Activated T-helper 17 cell treated with anti-CD3 and anti-CD28 coated beads, Interleukin-2, amount 50 U/mL, for 72 hours (primary cell): ENCODE measurements at regions not wholly inside any gene's neighbourhood (a gene's known extent, or its start where the extent isn't known, plus 50 kb on each side); places are given as distances from the start of the nearest gene placed in this dataset.

Experiments
- ATAC-seq: fragments of 150-1000 bp; cut with Tn5 transposase; replicated peaks from 2 replicates; pipeline ENCODE4 v1.10.0; 2021; ENCODE audit warnings: mild to moderate bottlenecking, moderate library complexity
- H3K27ac Mint-ChIP-seq: one replicate; pipeline ENCODE4 v1.8.0; 2022; ENCODE audit warnings: mixed read lengths
- H3K27me3 Mint-ChIP-seq: one replicate; pipeline ENCODE4 v1.8.0; 2022; ENCODE audit warnings: mixed read lengths
- H3K36me3 Mint-ChIP-seq: one replicate; pipeline ENCODE4 v1.8.0; 2022; ENCODE audit warnings: low read depth, mild to moderate bottlenecking, mixed read lengths
- H3K4me1 Mint-ChIP-seq: one replicate; pipeline ENCODE4 v1.8.0; 2022; ENCODE audit warnings: mixed read lengths
- H3K4me3 Mint-ChIP-seq: one replicate; pipeline ENCODE4 v1.8.0; 2022; ENCODE audit warnings: mild to moderate bottlenecking, mixed read lengths
- H3K9me3 Mint-ChIP-seq: one replicate; pipeline ENCODE4 v1.8.0; 2022; ENCODE audit warnings: mixed read lengths

GRCh38 chr5:71949772-71950171 is 157.5 kb upstream of the MAP1B start:
- H3K4me1 Mint-ChIP-seq, result no peaks in the 10 kb centered on the region
- no peak for ATAC-seq
- H3K27me3 Mint-ChIP-seq, result peaks cover 17% of the 10 kb centered on the region
- H3K27ac Mint-ChIP-seq, result no peak overlapping the region
- H3K9me3 Mint-ChIP-seq, result peaks cover 7% of the 10 kb centered on the region
- H3K36me3 Mint-ChIP-seq, result no peaks in the 10 kb centered on the region
- no peak overlapping the region for H3K4me3 Mint-ChIP-seq

DNA sequence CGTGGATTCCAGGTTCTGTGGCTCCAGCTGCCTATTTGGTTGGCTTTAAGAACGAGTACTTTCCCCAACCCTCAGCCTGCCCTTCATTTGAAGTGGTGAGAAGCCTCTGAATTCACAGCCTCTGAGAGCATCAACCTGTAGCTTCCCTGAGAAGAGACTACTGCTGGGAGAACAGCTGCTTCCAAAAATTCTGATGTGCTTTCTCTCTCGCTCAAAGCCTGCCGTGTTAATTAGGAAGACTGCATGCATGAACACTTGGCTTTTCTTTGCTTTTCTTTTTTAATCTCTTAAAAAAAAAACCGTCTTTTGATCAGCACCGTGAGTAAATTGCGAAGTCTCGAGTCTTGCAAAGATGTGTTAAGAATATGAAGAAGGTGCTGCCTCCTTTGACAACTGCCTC is 153.4 kb upstream of the MAP1B start:
- Mint-ChIP-seq H3K9me3 (peaks cover 6% of the 10 kb centered on the region), H3K4me1 (no peaks in the 10 kb centered on the region), H3K36me3 (no peaks in the 10 kb centered on the region), H3K4me3 (no peak overlapping the region), H3K27ac (no peak overlapping the region), H3K27me3 (peaks cover 18% of the 10 kb centered on the region)
- no peak for ATAC-seq

DNA sequence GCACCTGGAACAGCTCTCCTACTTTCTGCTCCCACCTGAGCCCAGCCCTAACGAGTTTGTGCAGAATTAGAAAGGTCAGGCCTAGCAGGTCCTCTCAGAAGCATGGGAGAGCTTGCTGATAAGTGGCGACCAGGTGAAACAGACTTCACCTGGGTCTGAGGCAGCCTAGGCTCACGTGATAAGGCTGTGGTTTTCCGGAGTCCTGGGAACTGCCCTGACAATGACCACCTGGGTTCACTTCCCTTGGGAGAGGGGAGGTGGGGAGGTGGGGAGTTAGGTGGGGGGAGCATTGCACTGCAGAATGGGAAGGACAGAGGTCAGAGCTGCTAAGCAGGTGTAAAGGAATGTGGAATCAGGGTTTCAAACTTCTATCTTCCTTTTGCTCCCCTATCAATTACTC is 152.9 kb upstream of the MAP1B start:
- H3K4me1 Mint-ChIP-seq, result no peaks in the 10 kb centered on the region
- H3K27ac Mint-ChIP-seq, result no peak overlapping the region
- peaks cover 2% of the 10 kb centered on the region for H3K9me3 Mint-ChIP-seq
- no peaks in the 10 kb centered on the region for H3K36me3 Mint-ChIP-seq
- peaks cover 18% of the 10 kb centered on the region for H3K27me3 Mint-ChIP-seq
- H3K4me3 Mint-ChIP-seq, result no peak overlapping the region
- no peak for ATAC-seq

DNA sequence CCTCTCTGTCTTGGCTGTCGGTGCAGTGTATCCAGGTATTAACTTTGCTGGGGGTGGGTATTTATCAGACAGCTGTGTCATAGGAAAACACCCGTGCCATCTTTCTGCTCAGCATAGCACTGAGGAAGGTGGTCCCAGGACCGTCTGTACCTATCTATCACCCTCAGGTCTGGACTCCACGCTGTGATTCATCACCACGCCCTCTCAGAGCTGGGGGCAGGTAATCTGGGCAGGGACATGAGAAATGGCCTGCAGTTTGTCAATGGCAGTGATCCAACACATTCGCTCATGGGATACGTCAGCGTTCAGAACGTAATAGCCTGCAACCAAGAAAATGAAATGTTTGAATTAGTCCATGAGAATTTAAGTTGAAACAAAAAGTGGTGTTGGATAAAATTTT is 151.6 kb upstream of the MAP1B start:
- ATAC-seq, result no peak
- H3K27ac Mint-ChIP-seq, result no peak overlapping the region

GRCh38 chr5:71957292-71957898 is 149.9 kb upstream of the MAP1B start:
- Mint-ChIP-seq H3K27me3 (peaks cover 14% of the 10 kb centered on the region), H3K36me3 (no peaks in the 10 kb centered on the region), H3K27ac (no peak overlapping the region), H3K4me1 (no peaks in the 10 kb centered on the region), H3K4me3 (no peak overlapping the region), H3K9me3 (no peaks in the 10 kb centered on the region)
- no peak for ATAC-seq

More for the DNA sequence above, 151.6 kb upstream of the MAP1B start:
- no peaks in the 10 kb centered on the region for H3K4me1 Mint-ChIP-seq
- H3K27me3 Mint-ChIP-seq, result peaks cover 18% of the 10 kb centered on the region
- no peaks in the 10 kb centered on the region for H3K9me3 Mint-ChIP-seq
- H3K36me3 Mint-ChIP-seq, result no peaks in the 10 kb centered on the region
- H3K4me3 Mint-ChIP-seq, result no peak overlapping the region

- Mint-ChIP-seq H3K27ac (no peak overlapping the region), H3K36me3 (no peaks in the 10 kb centered on the region), H3K4me3 (no peak overlapping the region), H3K9me3 (no peaks in the 10 kb centered on the region), H3K4me1 (no peaks in the 10 kb centered on the region), H3K27me3 (peaks cover 6% of the 10 kb centered on the region)
- ATAC-seq, result peak; percentile 34
These were observed 147.1 kb upstream of the MAP1B start for GRCh38 chr5:71960195-71960594.

- no peak for ATAC-seq
- peaks cover 5% of the 10 kb centered on the region for H3K27me3 Mint-ChIP-seq
- no peak overlapping the region for H3K27ac Mint-ChIP-seq
- H3K4me1 Mint-ChIP-seq, result no peaks in the 10 kb centered on the region
- H3K36me3 Mint-ChIP-seq, result no peaks in the 10 kb centered on the region
- no peaks in the 10 kb centered on the region for H3K9me3 Mint-ChIP-seq
- no peak overlapping the region for H3K4me3 Mint-ChIP-seq
These were observed 145.5 kb upstream of the MAP1B start for GRCh38 chr5:71961786-71962185.

GRCh38 chr5:71969460-71969859 is 137.8 kb upstream of the MAP1B start:
- H3K4me3 Mint-ChIP-seq, result no peak overlapping the region
- ATAC-seq, result no peak
- peaks cover 9% of the 10 kb centered on the region for H3K27me3 Mint-ChIP-seq
- H3K9me3 Mint-ChIP-seq, result no peaks in the 10 kb centered on the region
- H3K36me3 Mint-ChIP-seq, result no peaks in the 10 kb centered on the region
- no peak overlapping the region for H3K27ac Mint-ChIP-seq
- no peaks in the 10 kb centered on the region for H3K4me1 Mint-ChIP-seq

DNA sequence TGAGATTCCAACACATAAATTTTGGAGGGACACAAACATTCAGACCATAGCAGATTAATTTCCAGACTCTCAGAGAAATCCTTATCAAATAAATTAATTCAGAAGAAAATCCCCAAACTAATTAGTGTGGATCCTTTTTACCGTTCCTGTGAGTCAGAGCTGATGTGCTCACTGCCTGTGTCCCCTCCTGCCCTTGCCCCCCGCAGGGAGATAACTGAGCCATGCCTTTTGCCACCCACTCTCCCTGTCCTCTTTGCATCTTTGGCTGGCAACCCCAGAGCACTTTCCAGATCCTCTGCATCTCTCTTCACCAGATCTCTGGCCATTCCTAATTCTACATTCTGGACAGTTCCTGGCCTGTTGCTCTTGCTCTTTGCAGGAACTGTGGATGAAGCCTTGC is 135.4 kb upstream of the MAP1B start:
- Mint-ChIP-seq H3K4me3 (no peak overlapping the region), H3K9me3 (no peaks in the 10 kb centered on the region), H3K4me1 (no peaks in the 10 kb centered on the region), H3K36me3 (no peaks in the 10 kb centered on the region), H3K27me3 (peaks cover 9% of the 10 kb centered on the region), H3K27ac (no peak overlapping the region)
- ATAC-seq, result no peak

DNA sequence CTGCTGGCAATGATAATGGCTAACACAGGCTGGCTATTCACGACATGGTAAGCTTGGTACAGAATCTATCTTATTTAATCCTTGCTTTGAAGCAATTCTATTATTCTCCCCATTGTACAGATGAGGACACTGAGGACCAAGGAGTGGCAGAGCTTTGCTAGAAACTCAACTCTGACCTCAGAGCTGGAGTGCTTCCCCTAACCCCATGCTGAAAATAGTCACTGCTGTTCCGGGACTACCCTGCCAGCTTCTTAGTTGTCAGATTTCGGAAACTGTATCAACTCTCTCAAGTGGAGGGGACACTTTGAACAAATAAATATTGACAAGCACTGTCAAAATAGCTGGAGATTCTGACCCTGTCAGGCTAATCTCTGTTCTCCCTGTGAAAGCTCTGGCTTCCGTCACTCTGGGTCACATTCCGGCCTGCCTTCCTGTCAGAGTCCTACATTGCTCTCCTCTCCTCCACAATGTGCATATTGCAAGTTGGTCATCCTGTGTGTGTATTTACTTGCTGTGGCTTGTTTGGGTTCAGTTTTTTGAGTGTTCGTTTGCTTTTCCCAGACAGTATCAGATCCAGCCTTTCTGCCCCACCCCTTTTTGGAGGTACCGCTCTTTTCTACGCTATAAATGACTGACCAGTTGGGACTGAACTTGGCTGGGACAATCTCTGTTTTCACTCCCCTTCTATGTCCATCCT is 134.3 kb upstream of the MAP1B start:
- peaks cover 9% of the 10 kb centered on the region for H3K27me3 Mint-ChIP-seq
- no peak overlapping the region for H3K27ac Mint-ChIP-seq
- no peaks in the 10 kb centered on the region for H3K9me3 Mint-ChIP-seq
- H3K4me3 Mint-ChIP-seq, result no peak overlapping the region
- no peaks in the 10 kb centered on the region for H3K4me1 Mint-ChIP-seq
- no peak for ATAC-seq
- no peaks in the 10 kb centered on the region for H3K36me3 Mint-ChIP-seq

DNA sequence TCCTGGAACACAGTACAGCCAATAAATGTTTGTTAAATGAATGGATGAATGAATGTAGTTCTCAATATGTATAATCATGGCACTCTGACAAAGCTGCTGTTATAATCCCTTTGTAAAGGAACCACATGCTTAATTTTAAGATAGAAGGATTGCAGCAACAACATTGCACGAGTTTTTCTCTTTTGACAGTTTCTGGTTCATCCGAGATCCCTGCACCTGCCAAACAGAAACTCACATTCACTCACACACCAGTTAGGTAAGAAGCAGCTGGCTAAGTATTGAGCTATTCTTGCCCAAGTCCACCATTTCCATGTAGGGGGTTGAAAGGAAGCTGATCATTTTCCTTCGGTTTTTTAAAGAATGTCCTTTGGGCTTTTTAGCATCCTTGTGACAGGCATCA is 133.7 kb upstream of the MAP1B start:
- peaks cover 9% of the 10 kb centered on the region for H3K27me3 Mint-ChIP-seq

GRCh38 chr5:71974165-71974564 is 133.1 kb upstream of the MAP1B start:
- no peaks in the 10 kb centered on the region for H3K9me3 Mint-ChIP-seq
- no peaks in the 10 kb centered on the region for H3K36me3 Mint-ChIP-seq
- H3K4me1 Mint-ChIP-seq, result no peaks in the 10 kb centered on the region
- H3K27ac Mint-ChIP-seq, result no peak overlapping the region
- peaks cover 9% of the 10 kb centered on the region for H3K27me3 Mint-ChIP-seq
- ATAC-seq, result no peak
- H3K4me3 Mint-ChIP-seq, result no peak overlapping the region

More for the DNA sequence above, 133.7 kb upstream of the MAP1B start:
- ATAC-seq, result no peak
- Mint-ChIP-seq H3K9me3 (no peaks in the 10 kb centered on the region), H3K4me3 (no peak overlapping the region), H3K27ac (no peak overlapping the region), H3K4me1 (no peaks in the 10 kb centered on the region), H3K36me3 (no peaks in the 10 kb centered on the region)

DNA sequence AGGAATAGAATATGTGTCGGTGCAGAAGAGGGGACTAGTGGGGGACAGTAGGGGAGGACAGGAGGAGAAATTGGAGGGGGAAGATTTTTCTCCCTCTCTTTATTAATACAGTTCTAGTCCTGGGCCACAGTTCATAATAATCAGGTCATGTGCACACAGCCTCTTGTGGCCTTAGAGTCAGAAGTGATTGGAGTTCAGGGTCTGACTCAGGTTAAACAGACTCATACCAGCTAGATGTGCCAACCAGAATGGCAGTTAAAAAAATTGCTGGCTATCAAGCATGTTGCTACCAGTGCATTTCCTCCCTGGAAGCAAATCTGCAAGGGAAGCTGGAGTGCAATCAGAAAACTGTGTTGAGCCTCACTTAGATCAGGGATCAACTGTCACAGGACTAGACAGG is 132.7 kb upstream of the MAP1B start:
- ATAC-seq, result no peak
- Mint-ChIP-seq H3K9me3 (no peaks in the 10 kb centered on the region), H3K27ac (no peak overlapping the region), H3K4me3 (no peak overlapping the region), H3K4me1 (no peaks in the 10 kb centered on the region), H3K27me3 (peaks cover 6% of the 10 kb centered on the region), H3K36me3 (no peaks in the 10 kb centered on the region)

GRCh38 chr5:71976449-71976848 is 130.8 kb upstream of the MAP1B start:
- ATAC-seq, result no peak
- H3K4me1 Mint-ChIP-seq, result no peaks in the 10 kb centered on the region
- H3K9me3 Mint-ChIP-seq, result no peaks in the 10 kb centered on the region
- H3K27ac Mint-ChIP-seq, result no peak overlapping the region
- no peak overlapping the region for H3K4me3 Mint-ChIP-seq
- peaks cover 6% of the 10 kb centered on the region for H3K27me3 Mint-ChIP-seq
- no peaks in the 10 kb centered on the region for H3K36me3 Mint-ChIP-seq

- Mint-ChIP-seq H3K27me3 (peaks cover 8% of the 10 kb centered on the region), H3K27ac (no peak overlapping the region), H3K4me1 (no peaks in the 10 kb centered on the region), H3K9me3 (peaks cover 1% of the 10 kb centered on the region), H3K36me3 (no peaks in the 10 kb centered on the region), H3K4me3 (no peak overlapping the region)
- no peak for ATAC-seq
These were observed 130.0 kb upstream of the MAP1B start for GRCh38 chr5:71977311-71977710.
